IMR-90 (cell line): ENCODE measurements at regions not wholly inside any gene's neighbourhood (a gene's known extent, or its start where the extent isn't known, plus 50 kb on each side); places are given as distances from the start of the nearest gene placed in this dataset.

Source experiments
- POLR2A ChIP-seq: IDR thresholded peaks from 2 replicates; pipeline ENCODE4 v1.6.1; 2012; ENCODE audit warnings: mild to moderate bottlenecking, low read depth, low read length
- TF ChIP-seq, protein P1 (sequence below): conservative IDR thresholded peaks from 2 replicates; pipeline ENCODE4 v1.5.1; 2012; ENCODE audit warnings: mild to moderate bottlenecking, low read depth, low read length, improper control_type of control experiment

DNA sequence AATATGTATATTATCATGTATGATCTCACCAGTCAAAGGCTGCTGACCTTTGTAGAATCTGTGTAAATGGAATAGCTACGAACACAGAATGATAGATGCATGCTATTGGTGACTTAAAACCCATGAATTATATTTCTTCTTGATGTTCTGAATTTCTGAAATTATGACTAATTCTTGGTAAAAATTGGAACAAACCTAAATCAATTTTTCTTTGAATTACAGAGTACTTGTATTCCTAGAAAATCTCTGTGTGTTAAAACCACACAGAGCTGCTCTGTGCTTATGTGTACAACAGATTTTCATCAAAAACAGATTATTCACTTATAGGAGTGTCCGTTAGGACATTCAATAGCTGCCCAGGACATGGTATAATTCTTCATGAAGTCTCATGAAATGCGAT lies 108.3 kb upstream of the MDFIC start:
- TF ChIP-seq, protein P1, sequence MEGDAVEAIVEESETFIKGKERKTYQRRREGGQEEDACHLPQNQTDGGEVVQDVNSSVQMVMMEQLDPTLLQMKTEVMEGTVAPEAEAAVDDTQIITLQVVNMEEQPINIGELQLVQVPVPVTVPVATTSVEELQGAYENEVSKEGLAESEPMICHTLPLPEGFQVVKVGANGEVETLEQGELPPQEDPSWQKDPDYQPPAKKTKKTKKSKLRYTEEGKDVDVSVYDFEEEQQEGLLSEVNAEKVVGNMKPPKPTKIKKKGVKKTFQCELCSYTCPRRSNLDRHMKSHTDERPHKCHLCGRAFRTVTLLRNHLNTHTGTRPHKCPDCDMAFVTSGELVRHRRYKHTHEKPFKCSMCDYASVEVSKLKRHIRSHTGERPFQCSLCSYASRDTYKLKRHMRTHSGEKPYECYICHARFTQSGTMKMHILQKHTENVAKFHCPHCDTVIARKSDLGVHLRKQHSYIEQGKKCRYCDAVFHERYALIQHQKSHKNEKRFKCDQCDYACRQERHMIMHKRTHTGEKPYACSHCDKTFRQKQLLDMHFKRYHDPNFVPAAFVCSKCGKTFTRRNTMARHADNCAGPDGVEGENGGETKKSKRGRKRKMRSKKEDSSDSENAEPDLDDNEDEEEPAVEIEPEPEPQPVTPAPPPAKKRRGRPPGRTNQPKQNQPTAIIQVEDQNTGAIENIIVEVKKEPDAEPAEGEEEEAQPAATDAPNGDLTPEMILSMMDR: no peak
- TF ChIP-seq POLR2A: no peak
